ENCODE measurements at regions not wholly inside any gene's neighbourhood (a gene's known extent, or its start where the extent isn't known, plus 50 kb on each side); places are given as distances from the start of the nearest gene placed in this dataset.

GRCh38 chr14:51182131-51182565 lies 57.9 kb upstream of the TMX1 start:
- no peak for TF ChIP-seq ZNF70 (CRISPR knock-in tag; IDR thresholded peaks at IDR 0.05)
- TF ChIP-seq RARB (CRISPR knock-in tag; IDR thresholded peaks at IDR 0.05) = no peak
- TF ChIP-seq ZC3H10 (CRISPR knock-in tag; IDR thresholded peaks at IDR 0.05) = no peak
- TF ChIP-seq BACH2 (CRISPR knock-in tag; IDR thresholded peaks at IDR 0.05; ENCODE audit: borderline replicate concordance) = no peak
- no peak for TF ChIP-seq SNAI2 (CRISPR knock-in tag; IDR thresholded peaks at IDR 0.05)
- no peak for TF ChIP-seq PATZ1 (CRISPR knock-in tag; IDR thresholded peaks at IDR 0.05; ENCODE audit: borderline replicate concordance)
- no peak for TF ChIP-seq ZNF8 (CRISPR knock-in tag; IDR thresholded peaks at IDR 0.05)
- TF ChIP-seq ARNTL (CRISPR knock-in tag; IDR thresholded peaks at IDR 0.05; ENCODE audit: borderline replicate concordance, low read depth) = no peak
- TF ChIP-seq TCF4 (CRISPR knock-in tag; IDR thresholded peaks at IDR 0.05; ENCODE audit: borderline replicate concordance) = no peak
- TF ChIP-seq ZFP30 (CRISPR knock-in tag; IDR thresholded peaks at IDR 0.05) = no peak
